GM19372 (cell line): ENCODE measurements at regions not wholly inside any gene's neighbourhood (a gene's known extent, or its start where the extent isn't known, plus 50 kb on each side); places are given as distances from the start of the nearest gene placed in this dataset.
"Not testable (repeated sequence)": the region's sequence is repeated elsewhere in the genome, so short reads cannot be mapped to it uniquely, and the experiment has no call there.

Experiments
- ATAC-seq: cut with Tn5 transposase; IDR thresholded peaks from one replicate; pipeline ENCODE4 v1.9.1; 2021; ENCODE audit warnings: mild to moderate bottlenecking, low read depth, moderate library complexity; ENCODE audit not compliant: unreplicated experiment

- no peak for ATAC-seq
These were observed 186.8 kb downstream of the FRK start for GRCh38 chr6:115873901-115874300.

GRCh38 chr6:115870464-115870863 is 190.2 kb downstream of the FRK start:
- no peak for ATAC-seq

- ATAC-seq, result no peak
These were observed 194.8 kb downstream of the FRK start for GRCh38 chr6:115865914-115866313.

- no peak for ATAC-seq
These were observed 197.5 kb downstream of the FRK start for GRCh38 chr6:115863211-115863610.

GRCh38 chr6:115861658-115862057 is 199.0 kb downstream of the FRK start:
- ATAC-seq, result not testable (repeated sequence)

GRCh38 chr6:115859577-115859976 is 201.1 kb downstream of the FRK start:
- not testable (repeated sequence) for ATAC-seq

- ATAC-seq, result no peak
These were observed 205.6 kb downstream of the FRK start for GRCh38 chr6:115854866-115855665.

GRCh38 chr6:115847671-115848070 is 213.0 kb downstream of the FRK start:
- no peak for ATAC-seq

GRCh38 chr6:115843945-115844344 is 216.7 kb downstream of the FRK start:
- no peak for ATAC-seq

- ATAC-seq, result no peak
These were observed 218.4 kb downstream of the FRK start for GRCh38 chr6:115842338-115842737.

- no peak for ATAC-seq
These were observed 221.0 kb downstream of the FRK start for GRCh38 chr6:115839583-115840181.

GRCh38 chr6:115838763-115839401 is 221.8 kb downstream of the FRK start:
- ATAC-seq, result peak; percentile 89

- ATAC-seq, result no peak
These were observed 222.5 kb downstream of the FRK start for GRCh38 chr6:115838216-115838615.

- ATAC-seq, result not testable (repeated sequence)
These were observed 224.3 kb downstream of the FRK start for GRCh38 chr6:115836374-115836773.

- ATAC-seq, result no peak
These were observed 225.4 kb downstream of the FRK start for GRCh38 chr6:115835314-115835713.

GRCh38 chr6:115834542-115834941 is 226.1 kb downstream of the FRK start:
- not testable (repeated sequence) for ATAC-seq

GRCh38 chr6:115832786-115833185 is 227.9 kb downstream of the FRK start:
- ATAC-seq, result no peak

- no peak for ATAC-seq
These were observed 228.5 kb downstream of the FRK start for GRCh38 chr6:115832186-115832585.

GRCh38 chr6:115830895-115831294 is 229.8 kb downstream of the FRK start:
- no peak for ATAC-seq

GRCh38 chr6:115821798-115822197 is 238.9 kb downstream of the FRK start:
- no peak for ATAC-seq

GRCh38 chr6:115819506-115819905 is 241.2 kb downstream of the FRK start:
- no peak for ATAC-seq

- no peak for ATAC-seq
These were observed 243.5 kb downstream of the FRK start for GRCh38 chr6:115817161-115817560.
